ENCODE measurements at regions not wholly inside any gene's neighbourhood (a gene's known extent, or its start where the extent isn't known, plus 50 kb on each side); places are given as distances from the start of the nearest gene placed in this dataset.

- no peak overlapping the region for H3K4me3 Mint-ChIP-seq (ENCODE audit: unreplicated experiment)
- peaks cover 4% of the 10 kb centered on the region for H3K9me3 Mint-ChIP-seq (ENCODE audit: unreplicated experiment)
- no peak for TF ChIP-seq CTCF (IDR thresholded peaks at IDR 0.05; ENCODE audit: partially characterized antibody, unreplicated experiment)
Measured at GRCh38 chr1:164466429-164466828, 92.6 kb upstream of the PBX1 start.

GRCh38 chr1:164470996-164471395 lies 88.0 kb upstream of the PBX1 start:
- H3K4me3 Mint-ChIP-seq (ENCODE audit: unreplicated experiment), result no peak overlapping the region
- no peaks in the 10 kb centered on the region for H3K27me3 Mint-ChIP-seq (ENCODE audit: unreplicated experiment)
- peaks cover 3% of the 10 kb centered on the region for H3K9me3 Mint-ChIP-seq (ENCODE audit: unreplicated experiment)
- TF ChIP-seq CTCF (IDR thresholded peaks at IDR 0.05; ENCODE audit: partially characterized antibody, unreplicated experiment), result no peak
- H3K27ac Mint-ChIP-seq (ENCODE audit: unreplicated experiment), result no peak overlapping the region
- DNase-seq, result no peak
- H3K4me1 Mint-ChIP-seq (ENCODE audit: low read depth, unreplicated experiment), result no peaks in the 10 kb centered on the region
- H3K36me3 Mint-ChIP-seq (ENCODE audit: unreplicated experiment), result no peaks in the 10 kb centered on the region

More at GRCh38 chr1:164466429-164466828, 92.6 kb upstream of the PBX1 start:
- no peaks in the 10 kb centered on the region for H3K36me3 Mint-ChIP-seq (ENCODE audit: unreplicated experiment)
- no peaks in the 10 kb centered on the region for H3K4me1 Mint-ChIP-seq (ENCODE audit: low read depth, unreplicated experiment)
- H3K27ac Mint-ChIP-seq (ENCODE audit: unreplicated experiment), result no peak overlapping the region
- H3K27me3 Mint-ChIP-seq (ENCODE audit: unreplicated experiment), result no peaks in the 10 kb centered on the region
- DNase-seq, result no peak

- H3K27ac Mint-ChIP-seq (ENCODE audit: unreplicated experiment), result no peak overlapping the region
Measured at GRCh38 chr1:164472841-164473240, 86.1 kb upstream of the PBX1 start.

GRCh38 chr1:164473544-164473943 lies 85.4 kb upstream of the PBX1 start:
- H3K4me3 Mint-ChIP-seq (ENCODE audit: unreplicated experiment), result no peak overlapping the region
- DNase-seq, result no peak
- no peaks in the 10 kb centered on the region for H3K36me3 Mint-ChIP-seq (ENCODE audit: unreplicated experiment)
- no peak overlapping the region for H3K27ac Mint-ChIP-seq (ENCODE audit: unreplicated experiment)
- H3K27me3 Mint-ChIP-seq (ENCODE audit: unreplicated experiment), result no peaks in the 10 kb centered on the region
- peaks cover 5% of the 10 kb centered on the region for H3K9me3 Mint-ChIP-seq (ENCODE audit: unreplicated experiment)
- TF ChIP-seq CTCF (IDR thresholded peaks at IDR 0.05; ENCODE audit: partially characterized antibody, unreplicated experiment), result no peak
- H3K4me1 Mint-ChIP-seq (ENCODE audit: low read depth, unreplicated experiment), result no peaks in the 10 kb centered on the region

More at GRCh38 chr1:164472841-164473240, 86.1 kb upstream of the PBX1 start:
- no peaks in the 10 kb centered on the region for H3K4me1 Mint-ChIP-seq (ENCODE audit: low read depth, unreplicated experiment)
- H3K27me3 Mint-ChIP-seq (ENCODE audit: unreplicated experiment), result no peaks in the 10 kb centered on the region
- H3K9me3 Mint-ChIP-seq (ENCODE audit: unreplicated experiment), result peaks cover 5% of the 10 kb centered on the region
- no peak for TF ChIP-seq CTCF (IDR thresholded peaks at IDR 0.05; ENCODE audit: partially characterized antibody, unreplicated experiment)
- no peaks in the 10 kb centered on the region for H3K36me3 Mint-ChIP-seq (ENCODE audit: unreplicated experiment)
- H3K4me3 Mint-ChIP-seq (ENCODE audit: unreplicated experiment), result no peak overlapping the region
- DNase-seq, result no peak

GRCh38 chr1:164475834-164476233 lies 83.2 kb upstream of the PBX1 start:
- Mint-ChIP-seq H3K36me3 (ENCODE audit: unreplicated experiment) (no peaks in the 10 kb centered on the region), H3K4me3 (ENCODE audit: unreplicated experiment) (no peak overlapping the region), H3K4me1 (ENCODE audit: low read depth, unreplicated experiment) (no peaks in the 10 kb centered on the region), H3K9me3 (ENCODE audit: unreplicated experiment) (peaks cover 3% of the 10 kb centered on the region), H3K27ac (ENCODE audit: unreplicated experiment) (no peak overlapping the region), H3K27me3 (ENCODE audit: unreplicated experiment) (no peaks in the 10 kb centered on the region)
- DNase-seq, result no peak
- no peak for TF ChIP-seq CTCF (IDR thresholded peaks at IDR 0.05; ENCODE audit: partially characterized antibody, unreplicated experiment)
